ENCODE measurements at regions not wholly inside any gene's neighbourhood (a gene's known extent, or its start where the extent isn't known, plus 50 kb on each side); places are given as distances from the start of the nearest gene placed in this dataset.

GRCh38 chr7:54390565-54390964 lies 151.6 kb upstream of the VSTM2A start:
- H3K36me3 Mint-ChIP-seq (ENCODE audit: low read depth): no peaks in the 10 kb centered on the region
- intact Hi-C loops (cut with micrococcal nuclease): no loop called here
- no peak overlapping the region for H3K4me3 Mint-ChIP-seq
- ChIA-PET CTCF (no interaction called here), POLR2A (no interaction called here)
- DNase-seq: no peak
- no peak for ATAC-seq
- peaks cover 12% of the 10 kb centered on the region for H3K9me3 Mint-ChIP-seq
- no peaks in the 10 kb centered on the region for H3K27me3 Mint-ChIP-seq
- TF ChIP-seq CTCF (IDR thresholded peaks at IDR 0.05): no peak
- no peaks in the 10 kb centered on the region for H3K4me1 Mint-ChIP-seq (ENCODE audit: low read depth)
- H3K27ac Mint-ChIP-seq: no peak overlapping the region

GRCh38 chr7:54392935-54393334 lies 149.2 kb upstream of the VSTM2A start:
- intact Hi-C loops (cut with micrococcal nuclease): no loop called here
- DNase-seq: no peak
- CTCF ChIA-PET: no interaction called here
- Mint-ChIP-seq H3K27me3 (no peaks in the 10 kb centered on the region), H3K9me3 (peaks cover 8% of the 10 kb centered on the region), H3K4me1 (ENCODE audit: low read depth) (no peaks in the 10 kb centered on the region), H3K4me3 (no peak overlapping the region), H3K27ac (no peak overlapping the region), H3K36me3 (ENCODE audit: low read depth) (no peaks in the 10 kb centered on the region)
- ATAC-seq: no peak
- TF ChIP-seq CTCF (IDR thresholded peaks at IDR 0.05): no peak
- POLR2A ChIA-PET: no interaction called here

- DNase-seq (no peak), ATAC-seq (no peak)
- ChIA-PET POLR2A (interaction anchor here (0.6 kb wide), 1 partner anchor 204 kb away, joined by 3 read pairs; no protein-coding TSS in a partner anchor), CTCF (no interaction called here)
- no peak overlapping the region for H3K4me3 Mint-ChIP-seq
- H3K36me3 Mint-ChIP-seq (ENCODE audit: low read depth): no peaks in the 10 kb centered on the region
- intact Hi-C loops (cut with micrococcal nuclease): no loop called here
- H3K27me3 Mint-ChIP-seq: no peaks in the 10 kb centered on the region
- peaks cover 15% of the 10 kb centered on the region for H3K9me3 Mint-ChIP-seq
- H3K27ac Mint-ChIP-seq: no peak overlapping the region
- H3K4me1 Mint-ChIP-seq (ENCODE audit: low read depth): no peaks in the 10 kb centered on the region
- TF ChIP-seq CTCF (IDR thresholded peaks at IDR 0.05): no peak
These were observed 147.3 kb upstream of the VSTM2A start for GRCh38 chr7:54394834-54395233.

- peak; percentile 51 for ATAC-seq
- no peaks in the 10 kb centered on the region for H3K4me1 Mint-ChIP-seq (ENCODE audit: low read depth)
- intact Hi-C loops (cut with micrococcal nuclease): no loop called here
- no peak overlapping the region for H3K27ac Mint-ChIP-seq
- H3K36me3 Mint-ChIP-seq (ENCODE audit: low read depth): no peaks in the 10 kb centered on the region
- H3K27me3 Mint-ChIP-seq: no peaks in the 10 kb centered on the region
- H3K4me3 Mint-ChIP-seq: no peak overlapping the region
- DNase-seq: peak; percentile 9
- H3K9me3 Mint-ChIP-seq: peaks cover 9% of the 10 kb centered on the region
- TF ChIP-seq CTCF (IDR thresholded peaks at IDR 0.05): no peak
- CTCF ChIA-PET: no interaction called here
- POLR2A ChIA-PET: no interaction called here
These were observed 144.2 kb upstream of the VSTM2A start for GRCh38 chr7:54397836-54398612.

GRCh38 chr7:54398863-54399262 lies 143.3 kb upstream of the VSTM2A start:
- no peak for ATAC-seq
- intact Hi-C loops (cut with micrococcal nuclease): no loop called here
- Mint-ChIP-seq H3K4me1 (ENCODE audit: low read depth) (no peaks in the 10 kb centered on the region), H3K36me3 (ENCODE audit: low read depth) (no peaks in the 10 kb centered on the region), H3K4me3 (no peak overlapping the region), H3K27me3 (no peaks in the 10 kb centered on the region), H3K27ac (no peak overlapping the region), H3K9me3 (peaks cover 7% of the 10 kb centered on the region)
- ChIA-PET CTCF (no interaction called here), POLR2A (no interaction called here)
- no peak for DNase-seq
- TF ChIP-seq CTCF (IDR thresholded peaks at IDR 0.05): no peak

Data from activated CD8-positive, alpha-beta T cell treated with anti-CD3 and anti-CD28 coated beads for 36 hours (primary cell).